ENCODE measurements at regions not wholly inside any gene's neighbourhood (a gene's known extent, or its start where the extent isn't known, plus 50 kb on each side); places are given as distances from the start of the nearest gene placed in this dataset.

- H3K9me3 ChIP-seq (ENCODE audit: severe bottlenecking): no peaks in the 10 kb centered on the region
- no peak overlapping the region for H3K27ac ChIP-seq
- no peak for DNase-seq
- H3K36me3 ChIP-seq: no peaks in the 10 kb centered on the region
- TF ChIP-seq CTCF (IDR thresholded peaks at IDR 0.05; ENCODE audit: low read depth, low read length): no peak
- no peak overlapping the region for H3K4me3 ChIP-seq (ENCODE audit: low read depth, low read length)
- H3K27me3 ChIP-seq (ENCODE audit: insufficient read depth, low read depth, severe bottlenecking): no peaks in the 10 kb centered on the region
These were observed 115.9 kb upstream of the RGMB start for GRCh38 chr5:98657559-98657958.

- H3K27me3 ChIP-seq (ENCODE audit: insufficient read depth, low read depth, severe bottlenecking): no peaks in the 10 kb centered on the region
- H3K4me3 ChIP-seq (ENCODE audit: low read depth, low read length): no peak overlapping the region
- no peak overlapping the region for H3K27ac ChIP-seq
- no peaks in the 10 kb centered on the region for H3K36me3 ChIP-seq
- H3K9me3 ChIP-seq (ENCODE audit: severe bottlenecking): no peaks in the 10 kb centered on the region
- no peak for TF ChIP-seq CTCF (IDR thresholded peaks at IDR 0.05; ENCODE audit: low read depth, low read length)
- DNase-seq: no peak
These were observed 109.9 kb upstream of the RGMB start for GRCh38 chr5:98663521-98663920.

- H3K9me3 ChIP-seq (ENCODE audit: severe bottlenecking): no peaks in the 10 kb centered on the region
- no peaks in the 10 kb centered on the region for H3K27me3 ChIP-seq (ENCODE audit: insufficient read depth, low read depth, severe bottlenecking)
- no peaks in the 10 kb centered on the region for H3K36me3 ChIP-seq
- no peak for DNase-seq
- TF ChIP-seq CTCF (IDR thresholded peaks at IDR 0.05; ENCODE audit: low read depth, low read length): no peak
- H3K4me3 ChIP-seq (ENCODE audit: low read depth, low read length): no peak overlapping the region
- H3K27ac ChIP-seq: no peak overlapping the region
These were observed 108.7 kb upstream of the RGMB start for GRCh38 chr5:98664736-98665135.

- Histone ChIP-seq H3K27ac (no peak overlapping the region), H3K4me3 (ENCODE audit: low read depth, low read length) (no peak overlapping the region), H3K36me3 (no peaks in the 10 kb centered on the region), H3K9me3 (ENCODE audit: severe bottlenecking) (no peaks in the 10 kb centered on the region), H3K27me3 (ENCODE audit: insufficient read depth, low read depth, severe bottlenecking) (no peaks in the 10 kb centered on the region)
- TF ChIP-seq CTCF (IDR thresholded peaks at IDR 0.05; ENCODE audit: low read depth, low read length): no peak
- no peak for DNase-seq
These were observed 93.5 kb upstream of the RGMB start for GRCh38 chr5:98679963-98680362.

DNA sequence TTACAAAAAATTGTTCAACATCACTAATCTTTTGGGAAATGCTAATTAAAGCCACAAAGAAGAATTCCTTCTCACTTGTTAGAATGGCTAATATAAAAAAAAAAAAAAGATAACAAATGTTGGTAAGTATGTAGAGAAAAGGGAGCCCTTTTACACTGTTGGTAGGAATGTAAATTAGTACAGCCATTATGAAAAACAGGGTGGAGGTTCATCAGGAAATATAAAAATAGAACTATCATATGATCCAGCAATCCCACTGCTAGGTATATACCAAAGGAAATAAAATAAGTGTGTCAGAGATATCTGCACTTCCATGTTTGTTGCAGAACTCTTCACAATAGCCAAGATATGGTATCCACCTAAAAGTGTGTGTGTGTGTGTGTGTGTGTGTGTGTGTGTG, 83.5 kb upstream of the RGMB start:
- H3K4me3 ChIP-seq (ENCODE audit: low read depth, low read length): no peak overlapping the region
- no peak for TF ChIP-seq CTCF (IDR thresholded peaks at IDR 0.05; ENCODE audit: low read depth, low read length)
- no peak for DNase-seq
- H3K9me3 ChIP-seq (ENCODE audit: severe bottlenecking): peaks cover 3% of the 10 kb centered on the region
- no peak overlapping the region for H3K27ac ChIP-seq
- H3K27me3 ChIP-seq (ENCODE audit: insufficient read depth, low read depth, severe bottlenecking): no peaks in the 10 kb centered on the region
- H3K36me3 ChIP-seq: no peaks in the 10 kb centered on the region

- no peaks in the 10 kb centered on the region for H3K36me3 ChIP-seq
- DNase-seq: no peak
- H3K4me3 ChIP-seq (ENCODE audit: low read depth, low read length): no peak overlapping the region
- no peaks in the 10 kb centered on the region for H3K27me3 ChIP-seq (ENCODE audit: insufficient read depth, low read depth, severe bottlenecking)
- H3K27ac ChIP-seq: no peak overlapping the region
- H3K9me3 ChIP-seq (ENCODE audit: severe bottlenecking): peaks cover 3% of the 10 kb centered on the region
- no peak for TF ChIP-seq CTCF (IDR thresholded peaks at IDR 0.05; ENCODE audit: low read depth, low read length)
These were observed 78.6 kb upstream of the RGMB start for GRCh38 chr5:98694902-98695301.
